HG03565 (cell line): ENCODE measurements at regions not wholly inside any gene's neighbourhood (a gene's known extent, or its start where the extent isn't known, plus 50 kb on each side); places are given as distances from the start of the nearest gene placed in this dataset.

Experiments used
- ATAC-seq: cut with Tn5 transposase; IDR thresholded peaks from one replicate; pipeline ENCODE4 v1.9.1; 2021; ENCODE audit warnings: mild to moderate bottlenecking, moderate library complexity; ENCODE audit not compliant: unreplicated experiment

DNA sequence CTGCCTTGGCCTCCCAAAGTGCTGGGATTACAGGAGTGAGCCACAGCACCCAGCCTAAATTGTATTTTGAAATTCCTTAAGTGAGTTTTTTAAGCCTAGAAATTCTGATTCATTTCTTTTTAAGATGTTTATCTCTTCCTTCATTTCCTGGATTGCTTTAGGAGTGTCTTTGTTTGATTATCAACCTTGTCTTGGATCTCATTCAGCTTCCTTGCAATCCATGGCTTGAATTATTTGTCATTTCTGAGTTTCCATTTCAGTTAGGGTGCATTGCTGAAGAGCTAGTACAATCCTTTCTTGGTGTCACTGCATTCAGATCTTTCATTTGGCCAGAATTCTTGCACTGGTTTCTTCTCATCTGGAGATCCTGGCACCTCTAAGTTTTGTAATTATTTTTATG is 606.4 kb upstream of the ZNF804A start:
- ATAC-seq, result no peak

DNA sequence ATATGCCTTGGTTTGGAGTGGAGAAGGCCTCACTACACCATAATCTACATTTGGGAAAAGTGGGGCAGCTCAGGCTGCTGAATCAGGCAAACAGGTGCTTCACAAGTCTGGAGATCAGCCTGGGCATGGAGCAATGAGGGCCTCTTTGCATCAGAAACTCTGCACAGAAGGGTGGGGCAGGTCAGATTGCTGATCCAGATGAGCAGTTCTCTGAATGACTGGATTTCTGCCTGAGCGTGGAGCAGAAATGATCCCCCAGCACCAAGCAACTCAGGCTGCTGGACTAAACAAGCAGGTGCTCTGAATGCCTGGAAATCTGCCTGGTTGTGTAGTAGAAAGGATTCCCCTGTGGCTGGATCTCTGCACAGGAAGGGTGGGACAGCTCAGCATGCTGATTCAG is 605.3 kb upstream of the ZNF804A start:
- ATAC-seq, result peak; percentile 62

DNA sequence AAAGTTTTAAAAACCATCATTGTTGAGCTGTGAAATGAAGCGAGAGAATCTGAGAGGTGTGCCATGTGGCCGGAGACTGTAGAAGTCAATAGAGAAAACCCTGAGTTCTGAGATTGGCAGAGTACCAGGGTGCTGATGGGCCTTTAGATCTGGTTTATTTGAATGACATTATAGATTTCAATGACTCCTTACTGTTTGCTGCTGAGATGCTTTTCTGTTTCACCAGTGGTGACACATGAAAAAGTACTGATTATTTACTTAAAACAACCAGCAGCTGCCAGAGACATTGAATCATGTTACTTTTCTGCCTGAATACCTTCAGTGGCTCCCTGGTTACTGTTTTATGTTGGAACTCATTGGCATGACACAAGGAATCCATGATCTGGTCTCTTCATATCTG is 602.7 kb upstream of the ZNF804A start:
- no peak for ATAC-seq

GRCh38 chr2:183996825-183997793 is 601.2 kb upstream of the ZNF804A start:
- no peak for ATAC-seq

GRCh38 chr2:183998041-183998796 is 600.1 kb upstream of the ZNF804A start:
- ATAC-seq, result peak; percentile 95

GRCh38 chr2:183998797-183999190 is 599.5 kb upstream of the ZNF804A start:
- ATAC-seq, result peak; percentile 4

- peak; percentile 94 for ATAC-seq
These were observed 593.9 kb upstream of the ZNF804A start for GRCh38 chr2:184004289-184004947.

GRCh38 chr2:184004948-184005672 is 593.2 kb upstream of the ZNF804A start:
- ATAC-seq, result peak; percentile 36

DNA sequence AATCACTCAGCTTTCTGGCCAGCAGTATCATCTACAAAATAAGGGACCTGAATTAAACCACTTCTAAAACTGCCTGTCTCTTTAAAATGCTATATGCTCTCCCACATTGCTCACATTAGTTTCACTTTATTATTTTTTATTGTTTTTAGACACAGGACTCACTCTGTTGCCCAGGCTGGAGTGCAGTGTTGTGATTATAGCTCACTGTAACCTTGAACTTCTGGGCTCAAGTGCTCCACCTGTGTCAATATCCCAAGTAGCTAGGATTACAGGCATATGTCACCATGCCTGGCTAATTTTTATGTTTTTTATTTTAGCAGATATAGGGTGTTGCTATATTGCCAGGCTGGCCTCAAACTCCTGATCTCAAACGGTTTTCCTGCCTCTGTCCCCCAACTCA is 591.3 kb upstream of the ZNF804A start:
- no peak for ATAC-seq

DNA sequence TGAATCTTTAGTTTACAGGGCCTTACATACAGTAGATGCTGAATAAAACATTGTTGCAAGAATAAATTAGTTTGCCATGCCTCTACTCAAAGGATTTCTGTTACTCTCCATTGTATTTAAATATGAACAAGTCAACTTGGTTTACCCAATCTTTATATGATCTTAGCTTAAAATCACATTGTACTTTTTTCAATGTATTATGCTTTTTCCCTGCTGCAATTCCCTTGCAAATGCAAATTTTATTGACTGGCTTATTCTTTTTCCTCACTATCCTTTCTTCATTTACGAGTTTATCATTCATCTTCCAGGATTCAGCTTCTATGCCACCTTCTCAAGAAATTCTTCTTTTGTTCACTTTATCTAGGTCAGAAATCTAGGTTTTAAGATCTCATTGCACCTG is 571.4 kb upstream of the ZNF804A start:
- ATAC-seq, result no peak

- ATAC-seq, result no peak
These were observed 568.1 kb upstream of the ZNF804A start for GRCh38 chr2:184030245-184030644.

- no peak for ATAC-seq
These were observed 567.3 kb upstream of the ZNF804A start for GRCh38 chr2:184030989-184031388.

DNA sequence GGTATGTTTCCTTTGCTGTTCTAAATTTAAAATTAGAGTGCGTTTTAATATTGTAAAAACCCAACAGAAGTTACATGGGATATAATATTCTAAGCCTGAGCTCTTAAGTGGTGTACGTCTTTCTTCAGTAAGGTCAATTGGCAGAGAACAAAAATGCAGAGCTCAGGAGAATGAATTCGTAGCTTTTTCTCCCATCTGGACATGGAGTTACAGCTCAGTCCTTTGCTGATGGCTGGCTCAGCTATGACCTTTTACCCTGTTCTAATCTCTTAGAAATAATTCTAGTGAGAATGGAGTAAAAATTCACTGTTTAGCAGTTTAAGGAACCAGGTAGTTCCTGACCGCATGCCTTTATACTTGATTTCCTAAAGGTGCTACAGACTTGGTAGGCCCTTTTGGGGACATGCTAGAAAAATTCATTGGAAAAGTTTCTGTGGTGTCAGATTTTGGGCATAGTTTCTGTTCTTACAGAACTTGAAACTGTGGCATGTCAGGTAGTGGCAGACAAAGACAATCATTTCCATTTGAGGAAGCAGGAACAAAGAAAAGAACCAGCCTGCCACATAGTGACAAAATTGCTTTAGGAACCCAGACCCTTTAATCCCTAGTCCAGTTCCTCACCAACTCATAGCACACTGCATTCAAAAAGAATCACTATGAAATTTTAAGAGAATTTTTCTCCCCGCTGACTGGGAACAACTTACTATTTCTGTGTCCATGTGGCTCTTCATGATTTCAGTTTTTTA is 566.8 kb upstream of the ZNF804A start:
- ATAC-seq, result no peak

GRCh38 chr2:184032983-184033382 is 565.3 kb upstream of the ZNF804A start:
- no peak for ATAC-seq

GRCh38 chr2:184037273-184037672 is 561.1 kb upstream of the ZNF804A start:
- no peak for ATAC-seq

GRCh38 chr2:184039493-184039892 is 558.8 kb upstream of the ZNF804A start:
- ATAC-seq, result no peak

DNA sequence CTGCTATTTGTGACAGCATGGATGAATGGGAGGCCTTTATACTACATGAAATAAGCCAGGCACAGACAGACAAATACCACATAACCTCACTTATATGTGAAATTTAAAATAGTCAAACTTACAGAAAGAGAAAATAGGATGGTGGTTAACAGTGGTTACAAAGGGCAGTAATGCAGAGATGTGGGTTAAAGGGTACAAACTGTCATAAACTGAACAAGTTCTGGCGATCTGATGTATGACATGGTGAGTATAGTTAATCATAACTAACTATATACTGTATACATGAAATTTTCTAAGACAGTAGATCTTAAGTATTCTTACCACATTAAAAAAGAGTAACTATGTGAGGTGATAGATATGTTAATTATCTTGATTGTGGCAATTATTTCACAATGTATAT is 558.1 kb upstream of the ZNF804A start:
- no peak for ATAC-seq

- ATAC-seq, result no peak
These were observed 557.3 kb upstream of the ZNF804A start for GRCh38 chr2:184041077-184041476.

DNA sequence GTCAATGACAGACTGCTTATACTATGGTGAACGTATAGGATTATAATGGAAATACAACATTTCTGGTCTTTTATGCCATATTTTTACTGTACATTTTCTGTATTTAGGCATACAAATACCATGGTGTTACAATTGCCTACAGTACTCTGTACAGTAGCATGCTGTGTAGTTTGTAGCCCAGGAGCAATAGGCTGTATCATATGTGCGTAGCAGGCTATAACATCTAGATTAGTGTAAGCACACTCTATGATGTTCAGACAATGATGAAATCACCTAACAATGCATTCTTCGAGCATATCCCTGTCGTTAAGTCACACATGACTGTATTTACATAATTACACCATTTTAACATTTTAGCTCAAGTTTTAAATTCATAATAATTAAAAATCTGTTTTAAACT is 556.6 kb upstream of the ZNF804A start:
- ATAC-seq, result no peak

GRCh38 chr2:184047536-184047935 is 550.8 kb upstream of the ZNF804A start:
- ATAC-seq, result no peak
